Colonic mucosa (tissue), 4 donors: ENCODE measurements at regions not wholly inside any gene's neighbourhood (a gene's known extent, or its start where the extent isn't known, plus 50 kb on each side); places are given as distances from the start of the nearest gene placed in this dataset.

Experiments
- DNase-seq: peaks from one replicate; pipeline ENCODE4 v3.0.0-alpha.2; 2020
- H3K27ac ChIP-seq: fragments of 200-600 bp; one replicate; pipeline ENCODE4 v1.8.0; 2021
- H3K27me3 ChIP-seq: fragments of 200-600 bp; one replicate; pipeline ENCODE4 v1.8.0; 2021
- H3K36me3 ChIP-seq: fragments of 200-600 bp; one replicate; pipeline ENCODE4 v1.8.0; 2021
- H3K4me1 ChIP-seq: fragments of 200-600 bp; one replicate; pipeline ENCODE4 v1.8.0; 2021; ENCODE audit warnings: mild to moderate bottlenecking
- H3K4me3 ChIP-seq: fragments of 200-600 bp; one replicate; pipeline ENCODE4 v1.8.0; 2021
- H3K9ac ChIP-seq, 2 donors: one replicate each; pipeline ENCODE4 v1.7.0; 2013; ENCODE audit warnings: control low read depth in 2 of 2, low read depth in 2 of 2, low read length in 2 of 2
- H3K9me3 ChIP-seq: fragments of 200-600 bp; one replicate; pipeline ENCODE4 v1.8.0; 2021
- intact Hi-C: fragments of 100-400 bp; cut with DNase I; formaldehyde crosslinking; loops from one replicate; pipeline ENCODE4 v1.14.1; 2022
- TF ChIP-seq, protein P1 (sequence below): fragments of 200-600 bp; IDR thresholded peaks from one replicate; pipeline ENCODE4 v1.8.0; 2022; ENCODE audit warnings: antibody characterized with exemption, mild to moderate bottlenecking
- donor health status: healthy.
- donor health status: DM: no; HTN: no; CAD: no.
- donor health status: DM: no; HTN: no; CAD: no.

DNA sequence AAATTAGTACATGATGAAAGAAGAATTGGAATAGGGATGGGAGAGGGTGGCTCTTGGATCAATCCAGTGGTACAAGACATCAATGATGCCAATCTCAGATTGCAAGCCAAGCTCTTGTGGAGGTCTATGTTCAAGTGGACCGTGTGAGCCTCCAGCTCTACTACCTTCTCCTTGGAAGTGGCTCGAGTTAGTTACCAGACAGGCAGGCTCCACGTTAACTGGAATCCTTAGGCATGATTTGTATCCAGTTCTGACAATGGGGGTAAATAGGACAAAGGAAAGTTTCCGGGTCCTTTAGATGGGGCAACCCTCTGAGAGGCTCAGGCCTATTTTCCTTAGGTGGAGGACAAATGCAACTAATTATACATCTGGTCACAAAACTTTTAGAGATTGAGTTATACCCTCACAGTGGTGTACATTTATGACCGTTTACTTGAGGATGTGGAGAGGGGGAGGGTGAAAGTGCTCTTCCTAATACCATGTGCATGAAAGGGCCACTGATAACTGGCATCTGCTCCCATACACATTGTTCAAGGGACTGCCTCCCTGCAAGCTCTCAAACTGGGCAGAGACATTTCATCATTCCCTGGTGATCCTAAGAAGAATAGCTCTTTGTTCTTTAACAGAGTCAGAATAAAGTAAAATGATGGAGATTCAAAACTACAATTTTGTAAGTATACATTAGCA, 180.2 kb downstream of the SOCS6 start:
- no peaks in the 10 kb centered on the region for H3K36me3 ChIP-seq
- H3K9me3 ChIP-seq, result no peaks in the 10 kb centered on the region
- no peaks in the 10 kb centered on the region for H3K27me3 ChIP-seq
- H3K4me1 ChIP-seq, result peaks cover 5% of the 10 kb centered on the region
- TF ChIP-seq, protein P1, sequence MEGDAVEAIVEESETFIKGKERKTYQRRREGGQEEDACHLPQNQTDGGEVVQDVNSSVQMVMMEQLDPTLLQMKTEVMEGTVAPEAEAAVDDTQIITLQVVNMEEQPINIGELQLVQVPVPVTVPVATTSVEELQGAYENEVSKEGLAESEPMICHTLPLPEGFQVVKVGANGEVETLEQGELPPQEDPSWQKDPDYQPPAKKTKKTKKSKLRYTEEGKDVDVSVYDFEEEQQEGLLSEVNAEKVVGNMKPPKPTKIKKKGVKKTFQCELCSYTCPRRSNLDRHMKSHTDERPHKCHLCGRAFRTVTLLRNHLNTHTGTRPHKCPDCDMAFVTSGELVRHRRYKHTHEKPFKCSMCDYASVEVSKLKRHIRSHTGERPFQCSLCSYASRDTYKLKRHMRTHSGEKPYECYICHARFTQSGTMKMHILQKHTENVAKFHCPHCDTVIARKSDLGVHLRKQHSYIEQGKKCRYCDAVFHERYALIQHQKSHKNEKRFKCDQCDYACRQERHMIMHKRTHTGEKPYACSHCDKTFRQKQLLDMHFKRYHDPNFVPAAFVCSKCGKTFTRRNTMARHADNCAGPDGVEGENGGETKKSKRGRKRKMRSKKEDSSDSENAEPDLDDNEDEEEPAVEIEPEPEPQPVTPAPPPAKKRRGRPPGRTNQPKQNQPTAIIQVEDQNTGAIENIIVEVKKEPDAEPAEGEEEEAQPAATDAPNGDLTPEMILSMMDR, result no peak
- H3K9ac ChIP-seq, result no peak overlapping the region
- intact Hi-C loops, result no loop called here
- no peak overlapping the region for H3K27ac ChIP-seq
- H3K4me3 ChIP-seq, result no peak overlapping the region
- DNase-seq, result no peak

DNA sequence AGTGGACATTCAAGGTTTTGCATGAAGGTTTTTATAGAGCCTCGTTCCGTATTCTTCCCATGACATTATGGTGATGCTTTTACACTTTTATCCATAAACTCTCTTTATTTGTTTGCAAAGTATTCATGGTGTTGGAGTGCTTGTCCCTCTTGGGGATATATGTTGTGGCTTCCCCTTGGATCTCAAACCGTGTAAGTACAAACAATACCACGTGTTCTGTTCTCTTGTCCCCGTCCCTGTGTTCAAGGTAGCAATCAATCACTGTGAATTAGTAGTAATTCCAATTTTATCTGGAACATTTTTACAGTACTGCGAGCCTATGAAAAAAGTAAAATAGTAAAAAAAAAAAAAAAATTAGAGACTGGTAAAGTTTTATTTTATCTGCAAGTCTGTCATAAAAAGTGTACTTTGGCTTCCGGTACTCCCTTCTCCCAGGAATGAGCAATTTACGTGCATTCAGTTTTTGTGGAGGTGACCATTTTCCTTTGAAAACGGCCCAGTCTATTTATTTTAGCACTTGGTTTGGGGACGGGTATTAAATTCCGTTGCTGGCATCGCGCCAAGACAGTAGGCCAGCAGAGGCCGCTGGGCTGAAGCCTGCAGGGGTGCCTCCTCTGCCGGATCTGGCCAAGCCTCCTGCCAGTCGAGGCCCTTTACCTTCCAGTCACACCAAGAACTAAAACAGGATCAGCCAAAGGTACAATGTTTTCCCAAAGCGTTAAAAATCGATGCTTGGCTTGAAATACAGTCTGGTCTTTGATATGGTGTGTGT, 175.7 kb downstream of the SOCS6 start:
- no peaks in the 10 kb centered on the region for H3K9me3 ChIP-seq
- no peaks in the 10 kb centered on the region for H3K27me3 ChIP-seq
- DNase-seq, result peak; percentile 81
- TF ChIP-seq, protein P1, result no peak
- peak overlapping the region; percentile 17 for H3K4me3 ChIP-seq
- H3K9ac ChIP-seq, result peak overlapping the region in 1 of 2 donors; percentile 34
- no peak overlapping the region for H3K27ac ChIP-seq
- peaks cover 5% of the 10 kb centered on the region for H3K4me1 ChIP-seq
- no peaks in the 10 kb centered on the region for H3K36me3 ChIP-seq
- intact Hi-C loops, result no loop called here

DNA sequence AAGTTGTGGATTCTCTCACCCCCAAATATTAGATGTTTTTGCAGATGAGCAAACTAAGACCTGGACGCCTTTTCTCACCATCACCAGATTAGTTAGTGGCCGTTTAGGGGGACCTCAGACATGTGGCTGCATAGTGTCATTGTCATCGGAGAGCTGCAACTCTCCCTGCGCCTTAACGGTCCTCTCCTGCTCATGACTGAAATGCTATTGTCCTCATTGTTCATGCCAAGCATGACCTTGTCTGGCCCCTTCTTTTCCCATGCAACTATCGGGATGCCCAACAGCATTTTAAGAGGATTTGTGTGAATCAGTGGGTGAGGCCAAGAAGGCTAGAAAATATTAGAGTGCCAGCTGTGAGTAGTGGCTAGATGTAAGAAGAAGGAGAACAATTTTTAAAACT, 174.2 kb downstream of the SOCS6 start:
- no peak for DNase-seq
- H3K36me3 ChIP-seq, result no peaks in the 10 kb centered on the region
- peaks cover 5% of the 10 kb centered on the region for H3K4me1 ChIP-seq
- H3K9me3 ChIP-seq, result no peaks in the 10 kb centered on the region
- intact Hi-C loops, result no loop called here
- TF ChIP-seq, protein P1, result no peak
- H3K27me3 ChIP-seq, result no peaks in the 10 kb centered on the region
- no peak overlapping the region for H3K9ac ChIP-seq
- no peak overlapping the region for H3K27ac ChIP-seq
- H3K4me3 ChIP-seq, result no peak overlapping the region

DNA sequence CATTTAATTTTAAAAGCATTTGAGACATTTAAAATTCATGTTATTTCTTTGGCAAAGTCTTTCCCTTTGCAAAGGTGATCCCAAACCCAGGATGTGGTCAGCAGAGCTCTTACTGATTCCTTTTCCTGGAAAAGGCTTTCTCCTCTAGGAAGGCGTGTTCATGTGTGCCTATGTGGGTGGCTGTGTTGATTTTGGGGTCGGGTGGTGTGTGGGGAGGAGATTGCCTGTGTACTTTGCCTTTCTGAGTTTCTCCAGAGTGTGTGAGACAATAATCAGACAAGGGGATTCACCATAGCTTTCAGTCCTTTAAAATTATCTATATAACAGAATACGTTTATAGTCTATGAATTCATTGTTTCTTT, 173.2 kb downstream of the SOCS6 start:
- H3K4me1 ChIP-seq, result peaks cover 5% of the 10 kb centered on the region
- no peak overlapping the region for H3K27ac ChIP-seq
- intact Hi-C loops, result no loop called here
- H3K27me3 ChIP-seq, result no peaks in the 10 kb centered on the region
- no peak overlapping the region for H3K9ac ChIP-seq
- TF ChIP-seq, protein P1, result no peak
- H3K36me3 ChIP-seq, result no peaks in the 10 kb centered on the region
- H3K4me3 ChIP-seq, result no peak overlapping the region
- H3K9me3 ChIP-seq, result no peaks in the 10 kb centered on the region
- no peak for DNase-seq

DNA sequence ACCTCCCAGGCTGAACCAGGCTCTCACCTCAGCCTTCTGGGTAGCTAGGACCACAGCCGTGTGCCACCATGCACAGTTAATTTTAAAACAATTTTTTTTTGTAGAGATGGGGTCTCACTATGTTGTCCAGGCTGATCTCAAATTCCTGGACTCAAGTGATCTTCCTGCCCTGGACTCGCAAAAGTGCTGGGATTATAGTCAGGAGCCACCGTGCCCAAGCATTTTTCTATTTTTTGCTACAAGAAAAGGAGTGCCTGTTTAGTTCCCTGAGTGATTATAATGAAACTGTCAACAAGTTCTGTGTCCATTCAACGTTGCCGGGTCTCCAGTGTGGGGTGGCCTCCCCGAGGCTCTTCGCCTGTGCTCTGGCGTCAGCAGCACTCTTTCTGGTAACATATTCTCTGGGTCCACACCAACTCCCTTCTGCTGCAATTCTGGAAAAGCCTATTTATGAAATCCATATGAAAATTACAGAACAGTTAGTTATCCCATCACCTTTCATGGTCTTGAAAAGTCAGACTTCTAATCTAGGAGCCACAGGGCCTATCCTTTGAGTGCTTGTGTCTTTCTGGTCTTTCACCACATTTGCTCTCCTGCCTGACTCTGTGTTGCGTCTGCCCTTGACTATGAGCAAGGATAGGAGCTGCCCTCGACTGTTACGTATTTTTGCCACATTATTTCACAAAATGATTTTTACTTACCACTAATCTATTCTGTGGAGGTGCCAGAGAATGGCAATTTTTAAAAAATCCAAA, 172.7 kb downstream of the SOCS6 start:
- no peaks in the 10 kb centered on the region for H3K9me3 ChIP-seq
- H3K27ac ChIP-seq, result no peak overlapping the region
- no peaks in the 10 kb centered on the region for H3K27me3 ChIP-seq
- DNase-seq, result no peak
- no peaks in the 10 kb centered on the region for H3K36me3 ChIP-seq
- intact Hi-C loops, result no loop called here
- no peak overlapping the region for H3K4me3 ChIP-seq
- H3K9ac ChIP-seq, result no peak overlapping the region
- TF ChIP-seq, protein P1, result no peak
- H3K4me1 ChIP-seq, result peaks cover 5% of the 10 kb centered on the region
